Epithelial cell of prostate (primary cell): ENCODE measurements at regions not wholly inside any gene's neighbourhood (a gene's known extent, or its start where the extent isn't known, plus 50 kb on each side); places are given as distances from the start of the nearest gene placed in this dataset.

Experiments used
- DNase-seq: peaks from one replicate; pipeline ENCODE4 v3.0.0-alpha.2; 2011; ENCODE audit warnings: low read depth, low spot score
- H3K27ac ChIP-seq: fragments of 450-650 bp; 2 replicates; pipeline ENCODE4 v1.5.1; 2017; ENCODE audit warnings: mild to moderate bottlenecking

- H3K27ac ChIP-seq, result no peak overlapping the region
- DNase-seq, result no peak
Observed at GRCh38 chr2:241942416-241943208, 73.1 kb downstream of the RTP5 start.

GRCh38 chr2:241943209-241943850, 73.8 kb downstream of the RTP5 start:
- DNase-seq, result no peak
- H3K27ac ChIP-seq, result no peak overlapping the region

- no peak for DNase-seq
- no peak overlapping the region for H3K27ac ChIP-seq
Observed at GRCh38 chr2:241943961-241944575, 74.5 kb downstream of the RTP5 start.

- H3K27ac ChIP-seq, result no peak overlapping the region
- DNase-seq, result no peak
Observed at GRCh38 chr2:241944821-241945220, 75.3 kb downstream of the RTP5 start.

- DNase-seq, result no peak
Observed at GRCh38 chr2:241945311-241945710, 75.8 kb downstream of the RTP5 start.

GRCh38 chr2:241945803-241946202, 76.3 kb downstream of the RTP5 start:
- no peak overlapping the region for H3K27ac ChIP-seq
- no peak for DNase-seq

More at GRCh38 chr2:241945311-241945710, 75.8 kb downstream of the RTP5 start:
- no peak overlapping the region for H3K27ac ChIP-seq

- no peak for DNase-seq
- H3K27ac ChIP-seq, result no peak overlapping the region
Observed at GRCh38 chr2:241946306-241947003, 76.9 kb downstream of the RTP5 start.

GRCh38 chr2:241947004-241947350, 77.4 kb downstream of the RTP5 start:
- DNase-seq, result no peak
- H3K27ac ChIP-seq, result no peak overlapping the region

GRCh38 chr2:241947401-241947800, 77.9 kb downstream of the RTP5 start:
- no peak overlapping the region for H3K27ac ChIP-seq
- DNase-seq, result no peak

- no peak overlapping the region for H3K27ac ChIP-seq
- no peak for DNase-seq
Observed at GRCh38 chr2:241947876-241948275, 78.3 kb downstream of the RTP5 start.

GRCh38 chr2:241948299-241948897, 78.9 kb downstream of the RTP5 start:
- H3K27ac ChIP-seq, result no peak overlapping the region

GRCh38 chr2:241948901-241949735, 79.6 kb downstream of the RTP5 start:
- H3K27ac ChIP-seq, result no peak overlapping the region
- DNase-seq, result no peak

More at GRCh38 chr2:241948299-241948897, 78.9 kb downstream of the RTP5 start:
- no peak for DNase-seq

- no peak overlapping the region for H3K27ac ChIP-seq
- no peak for DNase-seq
Observed at GRCh38 chr2:241949736-241950412, 80.3 kb downstream of the RTP5 start.

GRCh38 chr2:241950413-241951315, 81.1 kb downstream of the RTP5 start:
- DNase-seq, result no peak
- no peak overlapping the region for H3K27ac ChIP-seq

- DNase-seq, result no peak
- H3K27ac ChIP-seq, result no peak overlapping the region
Observed at GRCh38 chr2:241951316-241951700, 81.8 kb downstream of the RTP5 start.

GRCh38 chr2:241951920-241952319, 82.4 kb downstream of the RTP5 start:
- no peak overlapping the region for H3K27ac ChIP-seq
- no peak for DNase-seq

- no peak overlapping the region for H3K27ac ChIP-seq
- no peak for DNase-seq
Observed at GRCh38 chr2:241952816-241953215, 83.3 kb downstream of the RTP5 start.

- DNase-seq, result no peak
- H3K27ac ChIP-seq, result no peak overlapping the region
Observed at GRCh38 chr2:241953324-241953928, 83.9 kb downstream of the RTP5 start.
